WTC11 (cell line): ENCODE measurements at regions not wholly inside any gene's neighbourhood (a gene's known extent, or its start where the extent isn't known, plus 50 kb on each side); places are given as distances from the start of the nearest gene placed in this dataset.

Source experiments
- ATAC-seq: fragments of 200-7000 bp; cut with Tn5 transposase; 2 replicates; pipeline ENCODE4 v1.10.0; 2021; ENCODE audit warnings: mild to moderate bottlenecking, moderate library complexity
- CTCF ChIA-PET: fragments of 300-600 bp; sonication (Branson Sonifier 250); formaldehyde crosslinking; loops from one replicate; lab custom pipeline; 2021; ENCODE audit warnings: antibody characterized with exemption; lab: Charles Lee
- POLR2A ChIA-PET: fragments of 350-600 bp; sonication (Branson Sonifier 250); formaldehyde crosslinking; loops from one replicate; lab custom pipeline; 2021; ENCODE audit warnings: antibody characterized with exemption; lab: Charles Lee
- DNase-seq: peaks from one replicate; pipeline ENCODE4 v3.0.0; 2021; ENCODE audit warnings: low spot score
- H3K27ac Mint-ChIP-seq: 2 replicates; pipeline ENCODE4 v1.8.0; 2021; ENCODE audit warnings: mixed read lengths
- H3K27me3 Mint-ChIP-seq: 2 replicates; pipeline ENCODE4 v1.8.0; 2021; ENCODE audit warnings: low read depth, mild to moderate bottlenecking, moderate library complexity, mixed read lengths
- H3K36me3 Mint-ChIP-seq: 2 replicates; pipeline ENCODE4 v1.8.0; 2021; ENCODE audit warnings: mixed read lengths
- H3K4me1 Mint-ChIP-seq: 2 replicates; pipeline ENCODE4 v1.8.0; 2022; ENCODE audit warnings: mixed read lengths
- H3K4me3 Mint-ChIP-seq: 2 replicates; pipeline ENCODE4 v1.8.0; 2021; ENCODE audit warnings: mild to moderate bottlenecking, moderate library complexity, mixed read lengths
- H3K9me3 Mint-ChIP-seq: 2 replicates; pipeline ENCODE4 v1.8.0; 2021; ENCODE audit warnings: mixed read lengths
- ARID4B ChIP-seq: sonication (generic); formaldehyde crosslinking; IDR thresholded peaks from 2 replicates; pipeline ENCODE4 v1.8.0; 2023; ENCODE audit warnings: missing genetic modification reagents, mild to moderate bottlenecking, borderline replicate concordance
- ATF1 ChIP-seq: sonication (generic); formaldehyde crosslinking; IDR thresholded peaks from 2 replicates; pipeline ENCODE4 v1.8.1; 2023; ENCODE audit warnings: mild to moderate bottlenecking, moderate library complexity, missing genetic modification reagents
- E2F4 ChIP-seq: sonication (generic); formaldehyde crosslinking; IDR thresholded peaks from 2 replicates; pipeline ENCODE4 v1.8.1; 2022; ENCODE audit warnings: low read depth, mild to moderate bottlenecking, moderate library complexity, missing genetic modification reagents, borderline replicate concordance
- ESRRA ChIP-seq: sonication (generic); formaldehyde crosslinking; IDR thresholded peaks from 2 replicates; pipeline ENCODE4 v1.8.1; 2022; ENCODE audit warnings: mild to moderate bottlenecking, missing genetic modification reagents, borderline replicate concordance
- HMGA2 ChIP-seq: fragments of 250-450 bp; sonication (Bioruptor Pico); IDR thresholded peaks from 2 replicates; pipeline ENCODE4 v1.4.0; 2021; ENCODE audit warnings: mild to moderate bottlenecking, moderate library complexity
- JAZF1 ChIP-seq: fragments of 250-450 bp; sonication (Bioruptor Pico); IDR thresholded peaks from 2 replicates; pipeline ENCODE4 v1.9.0; 2021; ENCODE audit warnings: moderate library complexity, mild to moderate bottlenecking, inconsistent platforms
- NFATC4 ChIP-seq: fragments of 250-450 bp; sonication (Bioruptor Pico); IDR thresholded peaks from 2 replicates; pipeline ENCODE4 v1.9.0; 2021; ENCODE audit warnings: mild to moderate bottlenecking
- NR1H2 ChIP-seq: sonication (generic); formaldehyde crosslinking; IDR thresholded peaks from 2 replicates; pipeline ENCODE4 v1.9.0; 2021; ENCODE audit warnings: mild to moderate bottlenecking, moderate library complexity, missing genetic modification reagents
- SMAD3 ChIP-seq: sonication (generic); formaldehyde crosslinking; IDR thresholded peaks from 2 replicates; pipeline ENCODE4 v1.8.0; 2022; ENCODE audit warnings: missing genetic modification reagents, mild to moderate bottlenecking, borderline replicate concordance
- SOX15 ChIP-seq: fragments of 250-450 bp; sonication (Bioruptor Pico); IDR thresholded peaks from 2 replicates; pipeline ENCODE4 v1.9.0; 2021; ENCODE audit warnings: mild to moderate bottlenecking
- ZBTB21 ChIP-seq: sonication (generic); formaldehyde crosslinking; IDR thresholded peaks from 2 replicates; pipeline ENCODE4 v1.8.1; 2023; ENCODE audit warnings: mild to moderate bottlenecking, missing genetic modification reagents, borderline replicate concordance
- ZNF425 ChIP-seq: fragments of 250-450 bp; sonication (Bioruptor Pico); conservative IDR thresholded peaks from 2 replicates; pipeline ENCODE4 v1.9.0; 2021; ENCODE audit warnings: mild to moderate bottlenecking
- ZNF671 ChIP-seq: fragments of 250-450 bp; sonication (Bioruptor Pico); IDR thresholded peaks from 2 replicates; pipeline ENCODE4 v1.8.0; 2021; ENCODE audit warnings: mild to moderate bottlenecking
- ZSCAN18 ChIP-seq: fragments of 250-450 bp; sonication (Bioruptor Pico); IDR thresholded peaks from 2 replicates; pipeline ENCODE4 v2.1.2; 2022; ENCODE audit warnings: mild to moderate bottlenecking, moderate library complexity
- TF ChIP-seq, protein P1 (sequence below): sonication (generic); formaldehyde crosslinking; conservative IDR thresholded peaks from 2 replicates; pipeline ENCODE4 v1.8.1; 2023; ENCODE audit warnings: mild to moderate bottlenecking, low read depth, missing genetic modification reagents, moderate library complexity
- TF ChIP-seq, protein P2 (sequence below): fragments of 250-450 bp; sonication (Bioruptor Pico); IDR thresholded peaks from 2 replicates; pipeline ENCODE4 v1.9.0; 2021; ENCODE audit warnings: mild to moderate bottlenecking
- TF ChIP-seq, protein P3 (sequence below): sonication (generic); formaldehyde crosslinking; IDR thresholded peaks from 2 replicates; pipeline ENCODE4 v1.8.1; 2023; ENCODE audit warnings: mild to moderate bottlenecking, missing genetic modification reagents, moderate library complexity
- TF ChIP-seq, protein P4 (sequence below): sonication (generic); formaldehyde crosslinking; IDR thresholded peaks from 2 replicates; pipeline ENCODE4 v1.8.1; 2022; ENCODE audit warnings: mild to moderate bottlenecking, moderate library complexity, missing genetic modification reagents

DNA sequence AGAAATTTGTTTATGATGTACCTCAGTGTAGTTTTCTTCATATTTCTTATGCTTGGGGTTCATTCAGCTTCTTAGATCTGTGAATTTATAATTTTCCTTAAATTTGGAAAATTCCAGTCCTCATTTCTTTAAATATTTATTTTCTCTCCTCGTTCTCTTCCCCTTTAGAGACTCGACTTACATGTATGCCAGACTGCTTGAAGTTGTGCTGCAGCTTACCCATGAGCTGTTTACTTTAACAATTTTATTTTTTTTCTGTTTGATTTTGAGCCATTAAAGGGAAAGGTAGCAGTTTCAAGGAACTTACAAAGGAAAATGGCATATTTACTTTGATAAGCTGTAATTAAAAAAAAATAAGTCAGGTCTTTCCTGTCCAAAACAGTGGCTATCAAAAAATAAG lies 123.0 kb upstream of the ZNF32 start (continued):
- TF ChIP-seq, protein P1, sequence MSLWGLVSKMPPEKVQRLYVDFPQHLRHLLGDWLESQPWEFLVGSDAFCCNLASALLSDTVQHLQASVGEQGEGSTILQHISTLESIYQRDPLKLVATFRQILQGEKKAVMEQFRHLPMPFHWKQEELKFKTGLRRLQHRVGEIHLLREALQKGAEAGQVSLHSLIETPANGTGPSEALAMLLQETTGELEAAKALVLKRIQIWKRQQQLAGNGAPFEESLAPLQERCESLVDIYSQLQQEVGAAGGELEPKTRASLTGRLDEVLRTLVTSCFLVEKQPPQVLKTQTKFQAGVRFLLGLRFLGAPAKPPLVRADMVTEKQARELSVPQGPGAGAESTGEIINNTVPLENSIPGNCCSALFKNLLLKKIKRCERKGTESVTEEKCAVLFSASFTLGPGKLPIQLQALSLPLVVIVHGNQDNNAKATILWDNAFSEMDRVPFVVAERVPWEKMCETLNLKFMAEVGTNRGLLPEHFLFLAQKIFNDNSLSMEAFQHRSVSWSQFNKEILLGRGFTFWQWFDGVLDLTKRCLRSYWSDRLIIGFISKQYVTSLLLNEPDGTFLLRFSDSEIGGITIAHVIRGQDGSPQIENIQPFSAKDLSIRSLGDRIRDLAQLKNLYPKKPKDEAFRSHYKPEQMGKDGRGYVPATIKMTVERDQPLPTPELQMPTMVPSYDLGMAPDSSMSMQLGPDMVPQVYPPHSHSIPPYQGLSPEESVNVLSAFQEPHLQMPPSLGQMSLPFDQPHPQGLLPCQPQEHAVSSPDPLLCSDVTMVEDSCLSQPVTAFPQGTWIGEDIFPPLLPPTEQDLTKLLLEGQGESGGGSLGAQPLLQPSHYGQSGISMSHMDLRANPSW (CRISPR knock-in tag), result no peak
- no peak for TF ChIP-seq ARID4B (CRISPR knock-in tag)
- TF ChIP-seq, protein P2, sequence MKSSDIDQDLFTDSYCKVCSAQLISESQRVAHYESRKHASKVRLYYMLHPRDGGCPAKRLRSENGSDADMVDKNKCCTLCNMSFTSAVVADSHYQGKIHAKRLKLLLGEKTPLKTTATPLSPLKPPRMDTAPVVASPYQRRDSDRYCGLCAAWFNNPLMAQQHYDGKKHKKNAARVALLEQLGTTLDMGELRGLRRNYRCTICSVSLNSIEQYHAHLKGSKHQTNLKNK (CRISPR knock-in tag), result no peak
- no peak for TF ChIP-seq NR1H2 (CRISPR knock-in tag)
- no peak for TF ChIP-seq ZNF671 (CRISPR knock-in tag)
- no peak for TF ChIP-seq E2F4
- no peak for TF ChIP-seq ATF1

- Mint-ChIP-seq H3K4me3 (no peak overlapping the region), H3K36me3 (no peaks in the 10 kb centered on the region), H3K27me3 (no peaks in the 10 kb centered on the region; the same call in 1 of the 2 replicates)
- ChIA-PET POLR2A (no interaction called here), CTCF (no interaction called here)
- TF ChIP-seq NR1H2 (CRISPR knock-in tag) (no peak), SOX15 (no peak), ZNF425 (CRISPR knock-in tag) (no peak), JAZF1 (CRISPR knock-in tag) (no peak)
- TF ChIP-seq, all 79 proteins: peak for 0
- peaks cover 16% of the 10 kb centered on the region for H3K9me3 Mint-ChIP-seq
- DNase-seq (no peak), ATAC-seq (no peak)
- no peak overlapping the region for H3K27ac Mint-ChIP-seq
- H3K4me1 Mint-ChIP-seq, result no peaks in the 10 kb centered on the region
These were observed 116.8 kb upstream of the ZNF32 start for GRCh38 chr10:43765516-43765915.

DNA sequence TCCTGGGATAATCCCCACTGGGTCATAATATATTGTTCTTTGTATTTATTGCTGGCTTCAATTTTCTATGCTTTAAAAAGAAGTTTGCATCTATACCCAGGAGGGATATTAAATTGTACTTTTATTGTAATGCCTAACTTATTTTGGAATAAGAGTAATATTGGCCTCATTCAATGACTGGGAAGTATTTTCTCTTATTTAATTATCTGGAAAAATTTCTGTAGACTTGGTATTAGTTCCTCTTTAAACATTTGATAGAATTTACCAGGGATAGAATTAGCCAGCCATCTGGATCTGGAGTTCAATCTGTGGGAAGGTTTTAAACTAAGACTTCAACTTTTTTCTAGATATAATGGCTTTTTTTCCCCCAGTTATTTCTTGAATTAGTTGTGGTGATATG lies 115.2 kb upstream of the ZNF32 start:
- ATAC-seq (no peak), DNase-seq (no peak)
- Mint-ChIP-seq H3K27ac (no peak overlapping the region), H3K27me3 (no peaks in the 10 kb centered on the region; the same call in 1 of the 2 replicates), H3K36me3 (no peaks in the 10 kb centered on the region), H3K9me3 (peaks cover 26% of the 10 kb centered on the region), H3K4me1 (no peaks in the 10 kb centered on the region), H3K4me3 (no peak overlapping the region)
- CTCF ChIA-PET, result no interaction called here
- POLR2A ChIA-PET, result no interaction called here
- TF ChIP-seq HMGA2 (CRISPR knock-in tag) (no peak), ZSCAN18 (CRISPR knock-in tag) (no peak), SMAD3 (CRISPR knock-in tag) (no peak), ZBTB21 (CRISPR knock-in tag) (no peak), NFATC4 (CRISPR knock-in tag) (no peak), ESRRA (no peak), JAZF1 (CRISPR knock-in tag) (no peak)
- TF ChIP-seq, protein P3, sequence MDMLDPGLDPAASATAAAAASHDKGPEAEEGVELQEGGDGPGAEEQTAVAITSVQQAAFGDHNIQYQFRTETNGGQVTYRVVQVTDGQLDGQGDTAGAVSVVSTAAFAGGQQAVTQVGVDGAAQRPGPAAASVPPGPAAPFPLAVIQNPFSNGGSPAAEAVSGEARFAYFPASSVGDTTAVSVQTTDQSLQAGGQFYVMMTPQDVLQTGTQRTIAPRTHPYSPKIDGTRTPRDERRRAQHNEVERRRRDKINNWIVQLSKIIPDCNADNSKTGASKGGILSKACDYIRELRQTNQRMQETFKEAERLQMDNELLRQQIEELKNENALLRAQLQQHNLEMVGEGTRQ, result no peak
- TF ChIP-seq, protein P4, sequence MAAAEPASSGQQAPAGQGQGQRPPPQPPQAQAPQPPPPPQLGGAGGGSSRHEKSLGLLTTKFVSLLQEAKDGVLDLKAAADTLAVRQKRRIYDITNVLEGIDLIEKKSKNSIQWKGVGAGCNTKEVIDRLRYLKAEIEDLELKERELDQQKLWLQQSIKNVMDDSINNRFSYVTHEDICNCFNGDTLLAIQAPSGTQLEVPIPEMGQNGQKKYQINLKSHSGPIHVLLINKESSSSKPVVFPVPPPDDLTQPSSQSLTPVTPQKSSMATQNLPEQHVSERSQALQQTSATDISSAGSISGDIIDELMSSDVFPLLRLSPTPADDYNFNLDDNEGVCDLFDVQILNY (CRISPR knock-in tag), result no peak
